K562 (cell line): ENCODE measurements at regions not wholly inside any gene's neighbourhood (a gene's known extent, or its start where the extent isn't known, plus 50 kb on each side); places are given as distances from the start of the nearest gene placed in this dataset.

Source experiments
- ATAC-seq: fragments of 200-7000 bp; cut with Tn5 transposase; 3 replicates; pipeline ENCODE4 v1.9.1; 2020; ENCODE audit warnings: moderate library complexity
- BruUV-seq: library from RNA; stranded (reverse); fragments of 400-500 nt; replicated peaks from 2 replicates; lab custom pipeline; 2021; lab: Mats Ljungman, UMichigan
- CTCF ChIA-PET: fragments of 300-600 bp; formaldehyde crosslinking; extraction: SDS; loops from one replicate; lab custom pipeline; 2021; ENCODE audit warnings: low intra/inter-chr PET ratio; lab: Yijun Ruan, JAX
- POLR2A ChIA-PET: fragments of 300-600, 350-650 bp; sonication (Branson Sonifier 250); formaldehyde crosslinking; extraction: SDS; loops from one replicate; lab custom pipeline; 2021; ENCODE audit warnings: antibody characterized with exemption, inconsistent platforms; lab: Yijun Ruan, JAX
- DNase-seq, 4 experiments: peaks; one replicate each; pipeline versions ENCODE4 v3.0.0 to v3.0.0-alpha.2; 2011 to 2018; ENCODE audit warnings: low spot score in 3 of 4, mixed read lengths in 3 of 4; ENCODE audit errors: extremely low read depth in 1 of 4
- FAIRE-seq: peaks from 2 replicates; lab custom pipeline; 2011; peaks lifted over from hg19 to GRCh38; lab: Jason Lieb, UNC
- H2AFZ ChIP-seq: 2 replicates; pipeline ENCODE4 v1.6.0; 2011; ENCODE audit warnings: low read depth, low read length, control low read depth, inconsistent platforms
- H3K27ac ChIP-seq: fragments of 200-600 bp; 3 replicates; pipeline ENCODE4 v1.8.0; 2011; ENCODE audit warnings: low read depth, mild to moderate bottlenecking, control low read depth, inconsistent platforms, low read length, moderate library complexity, mixed read lengths; ENCODE audit errors: extremely low read depth
- H3K27me3 ChIP-seq, 2 experiments: fragments of 300-600 bp in 1 of 2; 2 replicates in 1 of 2; 3 replicates in 1 of 2; pipeline versions ENCODE4 v1.6.0 to v1.8.0; 2011; ENCODE audit warnings: inconsistent platforms in 2 of 2, low read length in 2 of 2, mild to moderate bottlenecking in 1 of 2, mixed read lengths in 1 of 2, moderate library complexity in 1 of 2; ENCODE audit not compliant: control insufficient read depth in 2 of 2, insufficient read depth in 2 of 2
- H3K36me3 ChIP-seq: fragments of 300-600 bp; 3 replicates; pipeline ENCODE4 v1.8.0; 2011; ENCODE audit warnings: mild to moderate bottlenecking, low read length, inconsistent platforms; ENCODE audit not compliant: control insufficient read depth, insufficient read depth
- H3K4me1 ChIP-seq, 2 experiments: fragments of 200-600 bp in 1 of 2; replicated peaks in 1 of 2; 2 replicates in 1 of 2; 3 replicates in 1 of 2; pipeline versions ENCODE4 v1.5.1 to v1.8.0; 2011; ENCODE audit warnings: inconsistent platforms in 2 of 2, low read length in 2 of 2, mild to moderate bottlenecking in 1 of 2, mixed read lengths in 1 of 2, moderate library complexity in 1 of 2; ENCODE audit not compliant: control insufficient read depth in 2 of 2, insufficient read depth in 2 of 2
- H3K4me2 ChIP-seq: 2 replicates; pipeline ENCODE4 v1.6.1; 2011; ENCODE audit warnings: low read length, control low read depth, inconsistent platforms, mixed read lengths; ENCODE audit not compliant: insufficient read depth
- H3K4me3 ChIP-seq: fragments of 200-600 bp; sonication (generic), shearing (Covaris generic); 2 replicates; pipeline ENCODE4 v1.5.1; 2016; ENCODE audit warnings: control low read depth, inconsistent platforms
- H3K79me2 ChIP-seq: fragments of 200-600 bp; 3 replicates; pipeline ENCODE4 v1.8.0; 2011; ENCODE audit warnings: low read length, inconsistent platforms; ENCODE audit not compliant: control insufficient read depth, insufficient read depth
- H3K9ac ChIP-seq, 2 experiments: 2 replicates each; pipeline versions ENCODE4 v1.6.0 to v1.6.1; 2011; ENCODE audit warnings: low read depth in 2 of 2, low read length in 2 of 2, control low read depth in 1 of 2, inconsistent platforms in 1 of 2, mild to moderate bottlenecking in 1 of 2, mixed read lengths in 1 of 2; ENCODE audit not compliant: insufficient read depth in 1 of 2
- H3K9me1 ChIP-seq: one replicate; pipeline ENCODE4 v1.6.0; 2011; ENCODE audit warnings: inconsistent platforms, mild to moderate bottlenecking, low read length, moderate library complexity; ENCODE audit not compliant: control insufficient read depth, insufficient read depth
- H3K9me3 ChIP-seq: replicated peaks from 2 replicates; pipeline ENCODE4 v1.5.1; 2011; ENCODE audit warnings: low read depth, low read length, inconsistent platforms; ENCODE audit not compliant: control insufficient read depth, insufficient read depth
- H4K20me1 ChIP-seq: replicated peaks from 2 replicates; pipeline ENCODE4 v1.6.1; 2011; ENCODE audit warnings: low read length, inconsistent platforms, mixed read lengths; ENCODE audit not compliant: control insufficient read depth, insufficient read depth
- BRF1 ChIP-seq: IDR thresholded peaks from 3 replicates; pipeline ENCODE4 v1.6.1; 2011; ENCODE audit warnings: borderline replicate concordance, mild to moderate bottlenecking; ENCODE audit not compliant: insufficient read length; ENCODE audit errors: extremely low read depth
- CREB3 ChIP-seq: fragments of 450-650 bp; conservative IDR thresholded peaks from 2 replicates; pipeline ENCODE4 v1.6.1; 2016; ENCODE audit warnings: missing genetic modification characterization, low read depth, mild to moderate bottlenecking, missing compliant biosample characterization, moderate library complexity
- TGIF2 ChIP-seq: sonication (generic); formaldehyde crosslinking; IDR thresholded peaks from 2 replicates; pipeline ENCODE4 v1.8.1; 2022; ENCODE audit warnings: mild to moderate bottlenecking, missing genetic modification reagents, moderate library complexity
- UBTF ChIP-seq, 2 experiments: IDR thresholded peaks; 2 replicates each; pipeline ENCODE4 v1.6.1; 2012; ENCODE audit warnings: improper control_type of control experiment in 2 of 2, low read depth in 2 of 2, low read length in 2 of 2, borderline replicate concordance in 1 of 2
- ZBTB26 ChIP-seq: fragments of 450-650 bp; formaldehyde crosslinking; IDR thresholded peaks from 2 replicates; pipeline ENCODE4 v1.4.0; 2022; ENCODE audit warnings: missing genetic modification characterization
- ZNF121 ChIP-seq: sonication (generic); formaldehyde crosslinking; conservative IDR thresholded peaks from 2 replicates; pipeline ENCODE4 v1.8.0; 2022; ENCODE audit warnings: missing genetic modification reagents
- ZNF431 ChIP-seq: sonication (generic); formaldehyde crosslinking; IDR thresholded peaks from 2 replicates; pipeline ENCODE4 v1.8.0; 2022; ENCODE audit warnings: mild to moderate bottlenecking, missing genetic modification reagents
- WGBS: fragments of 100-300 bp; shearing (Covaris generic); methylation state at CpG from one replicate; pipeline ENCODE4 v1.1.6; 2016; ENCODE audit warnings: low coverage, mixed read lengths; ENCODE audit not compliant: insufficient coverage; ENCODE audit errors: missing lambda C conversion rate; 5-methylcytosine and 5-hydroxymethylcytosine counted together
- in situ Hi-C: fragments of 300-500 bp; cut with MboI; formaldehyde crosslinking; loops from 4 replicates; pipeline ENCODE4 v1.15.0; 2018; ENCODE audit warnings: inconsistent platforms, mixed read lengths
- intact Hi-C: fragments of 100-400 bp; cut with micrococcal nuclease; formaldehyde crosslinking; loops from 2 replicates; pipeline ENCODE4 v1.14.2; 2022

- Histone ChIP-seq H3K9ac (no peak overlapping the region), H3K27ac (no peak overlapping the region), H3K9me1 (no peaks in the 10 kb centered on the region), H4K20me1 (no peaks in the 10 kb centered on the region), H3K4me1 (no peaks in the 10 kb centered on the region), H3K79me2 (no peaks in the 10 kb centered on the region), H3K4me2 (no peak overlapping the region), H3K4me3 (no peak overlapping the region), H3K27me3 (no peaks in the 10 kb centered on the region), H3K9me3 (no peaks in the 10 kb centered on the region), H2AFZ (no peak overlapping the region), H3K36me3 (no peaks in the 10 kb centered on the region)
- no peak for ATAC-seq
- in situ Hi-C loops, result no loop called here
- CTCF ChIA-PET, result no interaction called here
- no peak for DNase-seq
- TF ChIP-seq ZNF121 (CRISPR knock-in tag) (no peak), ZBTB26 (no peak), TGIF2 (CRISPR knock-in tag) (no peak), BRF1 (no peak), UBTF (IDR thresholded peaks at IDR 0.05; ENCODE audit: borderline replicate concordance in 1 of 2, low read depth in 2 of 2, low read length in 2 of 2) (no peak), CREB3 (tag) (no peak), ZNF431 (CRISPR knock-in tag) (no peak)
- no peak for FAIRE-seq
- intact Hi-C loops, result no loop called here
- POLR2A ChIA-PET, result no interaction called here
- BruUV-seq, result no TSS peak
- WGBS, result 0% methylated on average over 3 of the region's 3 CpGs
Observed at GRCh38 chr2:188046437-188046836, 245.2 kb upstream of the GULP1 start.
